Keratinocyte (primary cell): ENCODE measurements at regions not wholly inside any gene's neighbourhood (a gene's known extent, or its start where the extent isn't known, plus 50 kb on each side); places are given as distances from the start of the nearest gene placed in this dataset.

Experiments
- EZH2 ChIP-seq: IDR thresholded peaks from one replicate; pipeline ENCODE4 v1.6.1; 2012; ENCODE audit warnings: inconsistent platforms, mild to moderate bottlenecking, low read length, moderate library complexity
- TF ChIP-seq, protein P1 (sequence below), 3 experiments: IDR thresholded peaks in 1 of 3; conservative IDR thresholded peaks in 1 of 3; optimal IDR thresholded peaks in 1 of 3; 2 replicates in 2 of 3; 3 replicates in 1 of 3; pipeline versions ENCODE3 to v1.5.1; 2011; ENCODE audit warnings: low read length in 3 of 3, mild to moderate bottlenecking in 3 of 3, moderate library complexity in 2 of 3, control low read depth in 1 of 3, inconsistent platforms in 1 of 3; ENCODE audit not compliant: insufficient read depth in 2 of 3; ENCODE audit errors: extremely low read depth in 1 of 3

DNA sequence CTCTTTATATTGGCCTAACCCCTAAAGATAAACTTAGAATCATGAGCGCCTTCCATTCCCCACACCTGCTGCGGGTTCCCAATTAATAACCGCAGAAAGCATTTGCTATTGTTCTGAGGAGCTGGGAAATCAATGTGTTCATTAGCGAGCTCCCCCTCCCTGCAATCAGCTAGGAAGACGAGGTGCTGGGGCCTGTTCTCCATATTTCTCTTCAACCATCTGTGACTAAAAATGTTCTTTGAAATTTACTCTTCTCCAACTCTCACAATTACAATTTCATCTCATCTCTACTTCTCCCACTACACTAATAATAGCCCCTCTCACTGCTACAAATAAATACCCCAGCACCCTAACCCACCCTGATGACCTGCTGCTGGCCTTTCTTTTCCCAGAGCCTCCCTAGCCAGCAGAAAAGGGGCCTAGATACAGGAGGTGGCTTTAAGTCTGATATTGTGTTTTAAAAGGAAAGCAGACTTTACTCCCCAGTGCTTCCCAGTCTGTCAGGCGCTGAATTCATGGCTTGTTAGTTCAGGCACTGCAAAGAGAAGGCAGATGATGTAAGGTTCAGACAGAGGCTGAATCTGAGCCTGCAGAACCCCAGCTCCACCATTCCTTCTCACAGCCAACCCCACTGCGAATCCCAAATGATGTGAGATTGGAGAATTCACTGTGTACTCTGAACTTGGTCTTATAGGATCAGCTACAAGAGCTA, 477.5 kb upstream of the DAB1 start:
- TF ChIP-seq, protein P1, sequence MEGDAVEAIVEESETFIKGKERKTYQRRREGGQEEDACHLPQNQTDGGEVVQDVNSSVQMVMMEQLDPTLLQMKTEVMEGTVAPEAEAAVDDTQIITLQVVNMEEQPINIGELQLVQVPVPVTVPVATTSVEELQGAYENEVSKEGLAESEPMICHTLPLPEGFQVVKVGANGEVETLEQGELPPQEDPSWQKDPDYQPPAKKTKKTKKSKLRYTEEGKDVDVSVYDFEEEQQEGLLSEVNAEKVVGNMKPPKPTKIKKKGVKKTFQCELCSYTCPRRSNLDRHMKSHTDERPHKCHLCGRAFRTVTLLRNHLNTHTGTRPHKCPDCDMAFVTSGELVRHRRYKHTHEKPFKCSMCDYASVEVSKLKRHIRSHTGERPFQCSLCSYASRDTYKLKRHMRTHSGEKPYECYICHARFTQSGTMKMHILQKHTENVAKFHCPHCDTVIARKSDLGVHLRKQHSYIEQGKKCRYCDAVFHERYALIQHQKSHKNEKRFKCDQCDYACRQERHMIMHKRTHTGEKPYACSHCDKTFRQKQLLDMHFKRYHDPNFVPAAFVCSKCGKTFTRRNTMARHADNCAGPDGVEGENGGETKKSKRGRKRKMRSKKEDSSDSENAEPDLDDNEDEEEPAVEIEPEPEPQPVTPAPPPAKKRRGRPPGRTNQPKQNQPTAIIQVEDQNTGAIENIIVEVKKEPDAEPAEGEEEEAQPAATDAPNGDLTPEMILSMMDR (optimal IDR thresholded peaks at IDR 0.05 in 1 of 3, IDR thresholded peaks at IDR 0.05 in 1 of 3, conservative IDR thresholded peaks at IDR 0.05 in 1 of 3; ENCODE audit: extremely low read depth in 1 of 3, insufficient read depth in 2 of 3, low read length in 3 of 3) = no peak
- TF ChIP-seq EZH2 = no peak
